ENCODE measurements at regions not wholly inside any gene's neighbourhood (a gene's known extent, or its start where the extent isn't known, plus 50 kb on each side); places are given as distances from the start of the nearest gene placed in this dataset.

- Histone ChIP-seq H3K79me2 (ENCODE audit: control insufficient read depth in 1 of 2, insufficient read depth in 2 of 2, low read length in 2 of 2) (no peaks in the 10 kb centered on the region), H2BK120ac (replicated peaks; ENCODE audit: low read depth, low read length) (no peak overlapping the region), H3K4me2 (ENCODE audit: insufficient read depth in 1 of 2, low read depth in 2 of 2, low read length in 2 of 2) (no peak overlapping the region), H3K4me3 (ENCODE audit: extremely low read depth in 1 of 4, insufficient read depth in 2 of 4, low read depth in 3 of 4, low read length in 4 of 4) (no peak overlapping the region), H4K5ac (ENCODE audit: insufficient read length, low read depth, low read length) (no peak overlapping the region), H3K36me3 (ENCODE audit: control insufficient read depth in 2 of 4, insufficient read depth in 4 of 4, low read length in 3 of 4) (no peaks in the 10 kb centered on the region), H3K4ac (replicated peaks; ENCODE audit: insufficient read length, low read depth, low read length) (no peak overlapping the region), H3K4me1 (replicated peaks in 1 of 4; ENCODE audit: control insufficient read depth in 3 of 4, insufficient read depth in 4 of 4, low read length in 3 of 4) (no peaks in the 10 kb centered on the region), H3K9me3 (ENCODE audit: insufficient read depth in 2 of 2, low read depth in 1 of 2, low read length in 1 of 2) (no peaks in the 10 kb centered on the region), H4K91ac (replicated peaks; ENCODE audit: insufficient read length, low read length) (no peak overlapping the region), H2AFZ (ENCODE audit: low read length) (no peak overlapping the region), H3K79me1 (ENCODE audit: low read depth, low read length) (no peaks in the 10 kb centered on the region), H2BK12ac (ENCODE audit: low read depth, low read length) (no peak overlapping the region), H3K27me3 (replicated peaks in 1 of 4; ENCODE audit: control insufficient read depth in 3 of 4, extremely low read depth in 1 of 4, insufficient read depth in 3 of 4, low read length in 3 of 4) (no peaks in the 10 kb centered on the region), H2BK15ac (ENCODE audit: low read length) (no peak overlapping the region), H3K18ac (ENCODE audit: extremely low read depth, low read length) (no peak overlapping the region), H4K8ac (ENCODE audit: extremely low read depth, insufficient read depth, low read length) (no peak overlapping the region), H3K23me2 (ENCODE audit: low read depth, low read length) (peaks cover 3% of the 10 kb centered on the region; the same call in 1 of the 2 replicates), H3K27ac (ENCODE audit: low read depth, low read length) (no peak overlapping the region), H3K56ac (replicated peaks; ENCODE audit: insufficient read length, low read depth, low read length) (no peak overlapping the region), H3K14ac (ENCODE audit: insufficient read length) (no peak overlapping the region), H2AK5ac (ENCODE audit: low read depth, low read length) (no peak overlapping the region), H3K9ac (replicated peaks in 1 of 4; ENCODE audit: extremely low read depth in 1 of 4, low read depth in 3 of 4, low read length in 3 of 4) (no peak overlapping the region), H2BK5ac (ENCODE audit: low read depth, low read length) (no peak overlapping the region), H4K20me1 (replicated peaks in 1 of 2; ENCODE audit: control insufficient read depth in 1 of 2, insufficient read depth in 2 of 2, low read length in 2 of 2) (no peaks in the 10 kb centered on the region), H3K23ac (ENCODE audit: insufficient read length) (no peak overlapping the region), H2BK20ac (ENCODE audit: low read length) (no peak overlapping the region)
- ChIA-PET POLR2A (ENCODE audit: partially characterized antibody) (no interaction called here), CTCF (ENCODE audit: partially characterized antibody) (interaction anchor here (1.1 kb wide), 1 partner anchor 55 kb away, joined by 3 read pairs; no protein-coding TSS in a partner anchor)
- no peak for FAIRE-seq
- TF ChIP-seq RAD21 (IDR thresholded peaks at IDR 0.05 in 1 of 2, conservative IDR thresholded peaks at IDR 0.05 in 1 of 2; ENCODE audit: low read depth in 2 of 2, low read length in 2 of 2) (no peak), EP300 (IDR thresholded peaks at IDR 0.05; ENCODE audit: borderline replicate concordance in 1 of 2, low read depth in 2 of 2, low read length in 2 of 2) (no peak), EGR1 (IDR thresholded peaks at IDR 0.05; ENCODE audit: borderline replicate concordance, low read depth, low read length) (no peak), BCL11A (IDR thresholded peaks at IDR 0.05; ENCODE audit: low read depth in 2 of 2, low read length in 2 of 2) (no peak), POLR2A (IDR thresholded peaks at IDR 0.05; ENCODE audit: control extremely low read depth in 1 of 2, low read depth in 2 of 2, low read length in 2 of 2) (no peak), NANOG (IDR thresholded peaks at IDR 0.05; ENCODE audit: insufficient read depth, low read depth, low read length, poor library complexity, severe bottlenecking) (no peak), CTCF (IDR thresholded peaks at IDR 0.05; ENCODE audit: control extremely low read depth in 1 of 3, insufficient read depth in 1 of 3, low read depth in 1 of 3, low read length in 3 of 3) (no peak), NRF1 (IDR thresholded peaks at IDR 0.05; ENCODE audit: low read depth, low read length) (no peak)
- DNase-seq (ENCODE audit: low read depth in 1 of 2, low spot score in 2 of 2): no peak
- WGBS, 2 experiments (ENCODE audit: extremely low coverage in 1 of 2, insufficient coverage in 1 of 2, insufficient read length in 1 of 2, insufficient replicate concordance in 2 of 2, low coverage in 1 of 2, low lambda C conversion rate in 2 of 2, missing lambda C conversion rate in 1 of 2): 73% methylated on average over 2 of the region's 2 CpGs; no CpG with 5 or more reads in 1 of the 2 experiments
Observed at GRCh38 chr4:13750594-13750993, 123.1 kb upstream of the BOD1L1 start.

Measured in H1 (cell line).